GM19468 (cell line): ENCODE measurements at regions not wholly inside any gene's neighbourhood (a gene's known extent, or its start where the extent isn't known, plus 50 kb on each side); places are given as distances from the start of the nearest gene placed in this dataset.
"Not testable (repeated sequence)": the region's sequence is repeated elsewhere in the genome, so short reads cannot be mapped to it uniquely, and the experiment has no call there.

Source experiments
- ATAC-seq: cut with Tn5 transposase; IDR thresholded peaks from one replicate; pipeline ENCODE4 v1.9.1; 2021; ENCODE audit warnings: mild to moderate bottlenecking, moderate library complexity, moderate number of reproducible peaks; ENCODE audit not compliant: unreplicated experiment; ENCODE audit errors: extremely low read depth

DNA sequence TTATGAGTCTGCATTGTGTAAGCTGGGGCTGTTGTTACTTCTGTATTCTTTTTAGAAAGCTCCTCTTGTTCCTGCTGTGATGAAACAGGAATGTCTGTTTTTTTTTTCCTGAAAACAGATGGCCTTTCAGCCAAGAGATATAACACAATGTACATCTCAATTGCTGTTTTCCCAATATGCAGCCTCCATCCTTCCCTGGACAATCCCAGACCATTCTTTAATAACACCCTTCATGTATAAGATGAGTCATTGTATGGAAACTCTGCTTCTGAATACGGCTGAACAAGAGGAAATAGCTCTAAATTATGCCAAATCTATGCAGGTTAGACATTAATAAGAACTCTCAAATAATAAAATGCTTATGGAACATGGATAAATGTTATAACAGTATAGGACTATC is 60.2 kb upstream of the LRRC4C start:
- no peak for ATAC-seq

DNA sequence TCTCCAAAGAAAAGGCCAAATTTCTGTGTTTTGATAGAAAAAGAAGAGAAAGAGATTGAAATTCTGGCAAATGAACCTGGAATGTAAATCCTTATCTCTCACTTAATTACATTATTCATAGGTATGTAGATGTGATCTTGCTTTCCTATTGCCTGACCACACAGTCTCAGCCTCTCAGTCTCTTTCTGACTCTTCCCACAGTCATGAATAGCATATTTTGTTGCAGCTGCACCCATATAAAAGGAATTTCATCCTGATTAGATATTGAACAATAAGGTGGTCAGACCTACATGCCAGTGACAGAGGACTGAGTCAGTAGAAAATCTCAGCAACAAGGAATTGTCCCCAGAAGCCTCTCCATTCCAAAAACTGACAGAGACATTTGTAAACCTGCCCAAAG is 62.9 kb upstream of the LRRC4C start:
- no peak for ATAC-seq

DNA sequence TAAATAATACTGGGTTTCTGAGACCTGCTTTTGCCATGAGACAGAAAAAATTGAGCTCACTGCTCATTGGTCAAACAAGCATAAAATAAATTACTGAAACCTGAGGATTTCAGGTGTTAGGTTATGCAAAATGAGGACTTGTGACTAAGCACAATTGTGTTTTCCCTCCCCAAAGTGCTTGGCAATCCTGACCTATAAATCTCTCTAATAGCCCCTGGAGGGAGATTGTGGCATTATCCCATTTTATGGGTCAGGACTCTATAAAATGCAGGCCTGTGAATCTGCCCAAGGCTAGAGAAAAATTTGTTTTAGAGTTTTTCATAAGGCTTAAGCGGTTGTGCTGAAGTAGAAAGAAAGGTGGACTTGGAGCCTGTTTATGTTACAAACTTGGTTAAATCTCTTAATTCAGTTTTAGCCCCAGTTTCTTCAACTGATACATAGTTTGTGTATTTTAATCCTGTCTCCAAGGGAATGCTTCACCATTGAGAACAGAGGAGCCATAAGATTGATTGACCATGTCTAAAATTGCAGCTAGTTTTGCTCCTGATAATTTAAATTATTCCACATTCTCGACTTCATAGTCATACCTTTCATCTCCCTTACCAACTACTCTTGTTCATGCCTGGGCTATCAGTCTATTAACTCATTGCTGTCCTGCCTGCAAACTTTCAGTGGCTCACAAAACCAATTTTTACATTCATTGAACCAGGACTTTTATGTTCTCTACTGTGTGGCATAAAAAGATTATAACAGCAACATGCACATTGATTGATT is 63.6 kb upstream of the LRRC4C start:
- no peak for ATAC-seq

DNA sequence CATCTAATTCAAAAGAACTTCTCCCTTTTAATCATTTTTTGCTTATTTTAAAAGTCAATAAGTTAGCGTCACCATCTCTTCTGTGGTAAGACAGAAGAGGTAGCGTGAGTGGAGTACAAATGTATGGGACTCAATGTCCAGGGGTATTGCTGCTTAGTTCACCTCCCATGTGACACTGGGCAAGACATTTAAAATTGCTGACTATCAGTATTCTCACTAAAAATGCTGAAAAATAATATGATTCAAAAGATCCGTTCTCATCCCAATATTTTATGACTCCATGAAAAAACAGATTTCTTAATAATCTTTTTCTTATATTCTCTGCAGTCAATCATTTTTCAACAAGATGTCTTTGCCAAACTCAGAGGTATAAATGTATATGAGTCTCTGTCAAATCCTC is 68.1 kb upstream of the LRRC4C start:
- no peak for ATAC-seq

DNA sequence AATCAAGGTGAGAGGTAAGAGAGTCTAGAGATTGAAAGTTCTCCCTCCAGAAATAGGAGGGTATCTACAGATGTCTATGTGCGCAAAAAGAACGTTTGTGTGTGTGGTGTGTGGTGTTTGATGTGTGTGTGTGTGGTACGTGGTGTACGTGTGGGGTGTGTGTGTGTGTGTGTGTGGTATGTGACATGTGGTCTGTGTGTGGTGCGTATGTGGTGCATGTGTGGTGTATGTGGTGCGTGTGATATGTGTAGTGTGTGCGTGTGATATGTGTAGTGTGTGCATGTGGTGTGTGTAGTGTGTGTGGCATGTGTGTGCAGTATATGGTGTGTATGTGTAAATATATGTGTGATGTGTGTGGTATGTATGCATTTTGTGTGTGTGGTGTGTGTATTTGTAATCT is 73.0 kb upstream of the LRRC4C start:
- no peak for ATAC-seq

DNA sequence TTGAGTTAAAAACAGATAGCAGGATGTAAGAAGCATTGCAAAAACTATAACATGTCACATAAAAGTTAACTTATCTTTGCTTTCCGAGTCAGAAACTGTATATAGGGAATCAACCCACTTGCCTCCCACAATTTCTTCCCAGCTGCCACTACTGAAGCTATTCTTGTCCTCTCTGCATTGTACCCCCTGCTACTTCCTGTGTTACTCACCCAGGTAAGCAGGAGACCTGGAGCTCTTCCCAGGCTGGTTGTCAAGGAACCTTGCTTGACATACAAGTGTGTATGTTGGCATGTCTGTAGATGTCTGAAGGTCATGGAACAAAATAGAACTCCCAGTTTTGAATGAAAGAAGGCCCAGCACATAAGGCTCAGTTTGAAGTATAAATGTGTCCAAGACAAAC is 74.3 kb upstream of the LRRC4C start:
- ATAC-seq, result no peak

DNA sequence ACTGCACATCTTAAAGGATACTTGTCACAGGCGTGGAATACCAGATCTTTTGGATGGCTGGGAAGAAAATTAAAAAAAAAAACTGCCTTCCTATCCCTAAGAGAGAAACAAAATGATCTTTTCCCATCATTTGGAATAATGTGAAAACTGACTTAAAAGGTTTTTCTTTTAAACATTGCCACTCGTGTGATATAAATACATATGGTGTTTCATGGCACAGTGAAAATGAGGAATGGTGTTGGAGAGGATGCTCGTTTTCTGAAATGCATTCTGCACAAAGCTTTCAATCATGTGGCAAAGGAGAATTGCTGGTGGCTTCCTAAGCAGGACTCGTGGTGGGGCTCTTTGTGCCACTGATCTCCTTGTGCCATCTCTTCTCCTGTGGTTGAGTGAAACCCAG is 74.9 kb upstream of the LRRC4C start:
- ATAC-seq, result no peak

DNA sequence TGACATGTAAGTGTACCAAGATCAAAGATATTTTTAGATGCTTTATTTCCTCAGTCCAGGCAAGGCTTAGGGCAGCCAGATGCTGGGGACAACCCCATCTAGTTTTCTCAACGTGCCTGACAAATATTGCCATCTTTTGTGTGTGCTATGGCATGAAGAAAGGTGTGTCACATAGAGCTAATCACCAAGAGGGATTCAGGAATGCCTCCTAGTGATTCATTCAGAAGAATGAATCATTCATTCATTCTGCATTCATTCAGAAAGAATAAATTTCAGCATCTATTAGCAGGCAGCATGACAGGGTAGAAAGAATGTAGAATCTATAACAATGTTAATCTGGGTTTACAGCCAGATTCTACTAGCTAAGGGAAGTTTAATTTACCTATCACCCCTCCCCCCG is 75.4 kb upstream of the LRRC4C start:
- no peak for ATAC-seq

DNA sequence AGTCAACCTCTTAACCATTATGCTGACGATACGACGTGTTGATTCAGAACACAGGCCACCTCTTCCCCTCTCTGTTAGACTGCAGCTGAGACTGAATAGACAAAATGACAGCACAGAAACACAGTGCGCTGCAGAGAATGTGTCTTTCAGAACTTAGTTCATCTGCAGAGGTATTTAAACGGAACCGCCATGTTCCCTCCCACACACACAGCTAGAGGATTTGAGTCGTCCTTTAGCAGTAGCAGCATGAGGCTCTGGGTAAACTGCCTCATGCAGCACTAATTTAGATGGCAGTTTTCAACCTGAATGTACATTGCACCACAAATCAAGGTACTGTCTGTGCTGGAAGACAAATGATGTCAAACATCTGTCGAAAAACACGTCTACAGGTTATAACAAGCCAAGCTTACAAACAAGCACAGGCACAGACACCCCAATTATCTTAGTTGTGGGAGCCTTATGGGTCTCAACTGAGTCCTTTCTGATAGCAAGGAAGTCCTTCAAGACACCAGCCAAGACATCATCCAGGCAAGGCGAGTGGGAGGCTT is 76.6 kb upstream of the LRRC4C start:
- no peak for ATAC-seq

DNA sequence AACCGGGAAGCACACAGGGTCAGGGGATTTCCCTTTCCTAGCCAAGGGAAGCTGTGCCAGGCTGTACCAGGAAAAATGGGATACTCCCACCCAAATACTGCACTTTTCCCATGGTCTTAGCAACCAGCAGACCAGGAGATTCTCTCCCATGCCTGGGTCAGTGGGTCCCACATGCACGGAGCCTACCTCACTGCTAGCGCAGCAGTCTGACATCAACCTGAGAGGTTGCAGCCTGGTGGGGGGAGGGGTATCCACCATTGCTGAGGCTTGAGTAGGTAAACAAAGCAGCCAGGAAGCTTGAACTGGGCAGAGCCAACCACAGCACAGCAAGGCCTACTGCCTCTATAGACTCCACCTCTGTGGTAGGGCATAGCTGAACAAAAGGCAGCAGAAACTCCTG is 85.5 kb upstream of the LRRC4C start:
- ATAC-seq, result not testable (repeated sequence)

DNA sequence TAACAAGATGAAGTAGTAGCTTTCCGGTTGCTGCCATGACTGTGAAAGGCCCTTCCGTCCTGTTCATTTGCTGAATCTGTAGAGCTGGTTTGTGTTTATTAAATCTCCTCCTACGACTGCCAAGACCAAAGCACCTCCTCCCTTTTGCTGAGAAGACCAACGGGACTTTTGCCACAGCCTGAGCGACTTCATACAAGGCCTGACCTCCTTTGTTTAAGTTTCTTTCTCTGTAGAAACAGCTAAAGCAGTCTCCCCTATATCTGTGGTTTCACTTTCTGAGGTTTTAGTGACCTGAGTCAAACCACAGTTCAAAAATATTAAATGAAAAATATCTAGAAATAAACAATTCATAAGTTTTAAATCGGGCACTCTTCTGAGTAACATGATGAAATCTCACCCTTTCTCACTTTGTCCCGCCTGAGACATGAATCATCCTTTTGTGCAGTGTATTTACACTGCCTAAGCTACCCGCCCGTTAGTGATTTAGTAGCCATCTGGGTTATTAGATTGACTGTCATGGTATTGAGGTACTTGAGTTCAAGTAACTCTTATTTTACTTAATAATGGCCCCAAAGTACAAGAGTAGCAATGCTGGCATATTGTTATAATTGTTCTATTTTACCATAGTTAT is 119.1 kb upstream of the LRRC4C start:
- ATAC-seq, result no peak

DNA sequence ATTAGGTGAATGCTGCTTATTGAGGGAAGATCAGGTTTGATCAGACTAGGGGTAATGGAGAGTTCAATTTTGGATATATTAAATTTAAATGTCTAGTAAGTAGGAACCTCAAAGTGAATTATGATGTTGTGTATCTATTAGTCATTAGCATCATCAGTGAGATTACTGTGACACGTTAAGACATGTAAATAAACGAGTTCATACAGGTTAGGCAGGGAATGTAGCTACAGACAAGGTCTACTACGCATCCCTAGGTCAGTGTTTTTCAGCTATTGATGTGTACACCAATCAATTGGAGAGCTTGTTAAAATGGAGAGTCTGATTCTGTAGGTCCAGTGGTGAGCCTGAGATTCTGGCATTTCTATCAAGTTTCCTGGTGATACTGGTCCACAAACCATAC is 120.1 kb upstream of the LRRC4C start:
- no peak for ATAC-seq

DNA sequence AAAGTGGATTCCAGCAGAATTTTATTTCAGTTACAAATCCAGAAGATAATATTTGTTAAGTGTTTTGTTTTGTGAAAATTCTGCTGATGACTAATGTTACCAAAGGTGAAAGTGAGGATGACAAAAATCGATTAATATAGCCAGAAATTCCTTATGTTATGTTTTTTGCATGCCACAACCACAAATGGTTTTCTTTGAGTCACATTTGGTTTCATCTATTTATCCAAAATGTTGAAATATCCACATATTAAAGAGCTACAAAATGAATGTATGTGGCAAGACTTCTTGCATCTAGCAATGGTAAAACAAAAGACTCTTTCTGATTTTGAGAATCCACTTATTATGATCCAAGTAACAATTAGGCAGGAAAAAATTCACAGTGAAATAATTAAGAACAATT is 150.1 kb upstream of the LRRC4C start:
- no peak for ATAC-seq

DNA sequence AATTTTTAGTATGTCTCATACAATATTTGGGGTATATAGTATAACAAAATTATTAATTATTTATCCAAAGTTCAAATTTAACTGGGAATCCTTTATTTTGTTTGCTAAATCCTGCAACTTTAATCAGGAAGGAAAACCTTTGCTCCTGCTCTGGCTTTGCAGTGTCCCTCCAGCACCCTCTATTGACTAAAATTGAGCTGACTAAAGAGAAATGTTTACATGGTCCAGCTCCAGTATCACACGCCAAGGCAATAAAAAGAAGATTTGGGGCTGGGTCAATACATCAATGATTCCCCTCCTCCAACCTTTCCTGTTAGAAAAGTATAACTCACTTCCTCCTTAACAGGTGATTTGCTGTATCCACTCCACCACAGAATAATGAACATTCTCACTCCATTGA is 153.0 kb upstream of the LRRC4C start:
- no peak for ATAC-seq

DNA sequence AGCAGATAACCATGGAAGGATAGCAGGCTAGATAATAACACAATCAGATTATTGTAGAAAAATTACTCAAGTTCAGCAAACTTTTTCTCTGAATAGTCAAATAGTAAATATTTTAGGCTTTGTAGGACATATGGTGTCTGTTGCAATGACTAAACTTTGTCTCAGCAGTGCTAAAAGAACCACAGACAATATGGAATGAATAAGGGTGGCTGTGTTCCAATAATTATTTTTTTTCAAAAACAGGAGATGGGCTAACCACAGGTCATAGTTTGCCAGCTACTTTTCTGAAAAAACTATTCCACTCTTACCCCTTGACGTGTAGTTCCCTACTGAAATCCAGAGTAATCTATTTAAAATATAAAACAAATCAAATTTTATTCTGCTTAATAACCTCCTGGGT is 153.9 kb upstream of the LRRC4C start:
- no peak for ATAC-seq

DNA sequence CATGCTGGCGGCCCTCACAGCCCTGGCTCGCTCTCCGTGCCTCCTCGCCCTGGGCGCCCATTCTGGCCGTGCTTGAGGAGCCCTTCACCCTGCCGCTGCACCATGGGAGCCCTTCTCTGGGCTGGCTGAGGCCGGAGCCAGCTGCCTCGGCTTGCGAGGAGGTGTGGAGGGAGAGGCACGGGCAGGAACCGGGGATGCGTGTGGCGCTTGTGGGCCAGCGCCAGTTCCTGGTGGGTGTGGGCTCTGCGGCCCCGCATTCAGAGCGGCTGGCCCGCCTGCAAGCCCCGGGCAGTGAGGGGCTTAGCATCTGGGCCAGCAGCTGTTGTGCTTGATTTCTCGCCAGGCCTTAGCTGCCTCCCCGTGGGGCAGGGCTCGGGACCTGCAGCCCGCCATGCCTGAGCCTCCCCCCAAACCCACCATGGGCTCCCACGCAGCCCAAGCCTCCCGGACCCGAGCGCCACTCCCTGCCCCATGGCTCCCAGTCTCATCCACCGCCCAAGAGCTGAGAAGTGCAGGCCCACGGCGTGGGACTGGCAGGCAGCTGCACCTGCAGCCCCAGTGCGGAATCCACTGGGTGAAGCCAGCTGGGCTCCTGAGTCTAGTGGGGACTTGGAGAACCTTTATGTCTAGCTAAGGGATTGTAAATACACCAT is 163.4 kb upstream of the LRRC4C start:
- no peak for ATAC-seq

DNA sequence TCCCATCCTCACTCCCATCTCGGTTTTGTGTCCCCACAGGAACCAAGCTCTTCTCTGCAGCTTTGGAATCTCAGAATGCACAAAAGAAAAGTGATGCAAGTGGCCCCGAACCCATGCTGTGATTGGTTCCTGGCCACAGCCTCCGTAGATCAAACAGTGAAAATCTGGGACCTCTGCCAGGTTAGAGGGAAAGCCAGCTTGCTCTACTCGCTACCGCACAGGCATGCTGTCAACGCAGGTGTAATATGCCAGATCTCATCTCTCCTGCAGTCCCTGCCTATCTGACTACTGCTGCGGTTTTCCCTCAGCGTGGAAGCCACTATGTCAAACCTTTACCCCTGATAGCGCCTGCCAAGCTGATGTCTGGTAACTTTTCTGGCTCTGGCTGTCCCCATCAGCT is 200.5 kb upstream of the LRRC4C start:
- ATAC-seq, result no peak

DNA sequence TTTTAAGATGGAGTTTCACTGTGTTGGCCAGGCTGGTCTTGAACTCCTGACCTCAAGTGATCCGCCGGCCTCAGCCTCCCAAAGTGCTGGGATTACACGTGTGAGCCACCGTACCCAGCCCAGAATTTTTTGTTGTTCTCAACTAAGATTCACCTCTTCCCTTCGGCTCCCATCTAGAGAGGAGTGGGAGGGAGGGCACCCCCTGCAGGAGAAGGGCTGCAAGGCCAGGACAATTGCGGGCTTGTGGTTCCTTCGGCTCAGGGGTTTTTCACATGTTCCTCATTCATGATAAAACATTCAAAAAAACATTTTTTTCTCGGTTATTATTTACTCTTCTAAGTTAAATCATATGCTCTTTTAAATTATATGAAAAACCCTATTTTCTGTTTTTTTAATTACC is 201.1 kb upstream of the LRRC4C start:
- no peak for ATAC-seq

DNA sequence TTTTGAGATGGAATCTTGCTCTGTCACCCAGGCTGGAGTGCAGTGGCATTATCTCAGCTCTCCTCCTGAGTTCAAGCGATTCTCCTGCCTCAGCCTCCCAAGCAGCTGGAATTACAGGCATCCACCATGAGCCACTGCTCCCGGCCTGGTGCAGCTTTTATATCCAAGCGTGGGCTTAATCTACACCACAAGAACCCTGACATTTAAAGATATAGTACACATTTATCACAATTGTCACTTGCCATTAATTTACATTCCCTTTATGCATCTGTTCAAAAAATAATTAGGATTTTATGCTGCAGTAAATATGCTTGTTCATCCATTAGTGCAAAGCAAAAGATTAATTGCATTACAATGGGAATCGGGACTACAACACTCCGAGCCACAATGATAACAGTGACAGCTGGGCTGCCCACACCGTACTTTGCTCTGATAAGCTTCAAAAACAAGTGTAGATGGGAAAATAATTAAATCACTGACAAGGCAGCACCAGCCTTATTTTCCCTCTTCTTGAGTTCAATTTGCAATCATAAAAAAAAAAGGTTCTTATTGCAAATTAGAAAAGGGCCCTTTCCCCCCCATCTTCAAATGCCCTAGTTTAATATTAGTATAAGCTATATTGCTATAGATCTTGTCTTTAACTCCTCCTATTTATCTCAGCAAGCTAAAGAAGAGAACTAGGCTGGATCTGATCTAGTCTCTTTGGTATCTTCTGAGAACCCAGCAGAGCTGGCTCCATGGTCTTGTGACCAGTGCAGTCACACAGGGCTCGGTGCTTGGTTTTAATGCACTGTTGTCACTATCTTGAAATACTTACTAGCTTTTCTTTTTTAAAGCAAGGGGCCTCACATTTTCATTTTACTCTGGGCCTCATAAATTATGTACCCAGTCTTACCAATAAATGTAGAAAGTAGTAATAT is 206.2 kb upstream of the LRRC4C start:
- no peak for ATAC-seq

DNA sequence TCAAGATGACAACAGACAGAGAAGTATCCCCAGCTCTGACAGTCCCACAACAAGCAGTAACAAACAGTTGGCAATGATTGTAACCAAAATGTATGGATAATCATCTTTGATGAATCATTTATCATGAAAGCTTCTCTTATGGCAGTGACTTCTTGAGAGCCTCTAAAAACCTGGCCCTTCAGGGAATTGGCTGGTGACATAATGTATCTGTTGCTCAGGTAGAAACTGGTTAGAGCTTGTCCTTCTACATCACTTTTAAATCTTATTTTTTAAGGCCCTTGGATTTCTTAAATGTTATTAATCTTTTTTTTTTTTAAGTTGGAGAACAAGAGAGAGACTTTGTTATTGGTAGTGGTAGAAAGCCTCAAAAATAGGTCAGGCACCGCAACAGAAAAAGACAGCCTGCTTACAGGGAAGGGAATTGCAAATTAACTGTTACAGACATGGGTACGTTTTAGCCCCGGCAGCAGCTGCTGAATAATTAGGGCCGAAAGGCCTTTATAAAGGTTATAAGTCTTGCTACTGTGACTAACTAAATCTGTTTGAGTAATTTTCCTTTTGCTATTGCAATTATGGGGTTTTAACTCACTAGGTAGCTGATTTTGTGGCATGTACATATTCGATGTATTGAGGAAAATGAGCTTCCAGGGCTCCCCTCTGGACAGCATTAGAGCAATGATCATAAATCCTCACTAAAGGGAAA is 207.7 kb upstream of the LRRC4C start:
- ATAC-seq, result no peak
